ENCODE measurements at regions not wholly inside any gene's neighbourhood (a gene's known extent, or its start where the extent isn't known, plus 50 kb on each side); places are given as distances from the start of the nearest gene placed in this dataset.

DNA sequence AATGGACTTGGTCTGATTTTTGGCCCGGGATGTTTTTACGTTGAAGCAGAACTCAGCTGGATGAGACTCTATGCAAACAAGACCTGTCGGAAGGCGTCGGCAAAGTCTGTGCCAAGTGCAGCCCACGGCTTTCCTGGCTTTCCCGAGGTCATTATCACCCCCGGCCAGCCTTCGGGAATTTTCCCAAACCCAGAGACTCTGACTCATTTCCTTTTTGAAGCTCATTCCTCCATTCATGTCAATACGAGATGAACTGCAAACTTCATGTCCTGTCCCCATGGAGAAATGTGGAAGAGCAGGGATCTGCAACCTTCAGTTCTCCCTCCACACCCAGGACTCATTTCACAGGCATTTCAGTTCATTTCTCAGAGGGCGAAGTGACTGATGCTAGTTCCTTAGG is 95.3 kb downstream of the IRX2 start:
- TF ChIP-seq, protein P1, sequence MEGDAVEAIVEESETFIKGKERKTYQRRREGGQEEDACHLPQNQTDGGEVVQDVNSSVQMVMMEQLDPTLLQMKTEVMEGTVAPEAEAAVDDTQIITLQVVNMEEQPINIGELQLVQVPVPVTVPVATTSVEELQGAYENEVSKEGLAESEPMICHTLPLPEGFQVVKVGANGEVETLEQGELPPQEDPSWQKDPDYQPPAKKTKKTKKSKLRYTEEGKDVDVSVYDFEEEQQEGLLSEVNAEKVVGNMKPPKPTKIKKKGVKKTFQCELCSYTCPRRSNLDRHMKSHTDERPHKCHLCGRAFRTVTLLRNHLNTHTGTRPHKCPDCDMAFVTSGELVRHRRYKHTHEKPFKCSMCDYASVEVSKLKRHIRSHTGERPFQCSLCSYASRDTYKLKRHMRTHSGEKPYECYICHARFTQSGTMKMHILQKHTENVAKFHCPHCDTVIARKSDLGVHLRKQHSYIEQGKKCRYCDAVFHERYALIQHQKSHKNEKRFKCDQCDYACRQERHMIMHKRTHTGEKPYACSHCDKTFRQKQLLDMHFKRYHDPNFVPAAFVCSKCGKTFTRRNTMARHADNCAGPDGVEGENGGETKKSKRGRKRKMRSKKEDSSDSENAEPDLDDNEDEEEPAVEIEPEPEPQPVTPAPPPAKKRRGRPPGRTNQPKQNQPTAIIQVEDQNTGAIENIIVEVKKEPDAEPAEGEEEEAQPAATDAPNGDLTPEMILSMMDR (conservative IDR thresholded peaks at IDR 0.05; ENCODE audit: low read length): no peak
- TF ChIP-seq EZH2phosphoT487 (IDR thresholded peaks at IDR 0.05; ENCODE audit: borderline replicate concordance): no peak

Measured in Loucy (cell line).